ENCODE measurements at regions not wholly inside any gene's neighbourhood (a gene's known extent, or its start where the extent isn't known, plus 50 kb on each side); places are given as distances from the start of the nearest gene placed in this dataset.

DNA sequence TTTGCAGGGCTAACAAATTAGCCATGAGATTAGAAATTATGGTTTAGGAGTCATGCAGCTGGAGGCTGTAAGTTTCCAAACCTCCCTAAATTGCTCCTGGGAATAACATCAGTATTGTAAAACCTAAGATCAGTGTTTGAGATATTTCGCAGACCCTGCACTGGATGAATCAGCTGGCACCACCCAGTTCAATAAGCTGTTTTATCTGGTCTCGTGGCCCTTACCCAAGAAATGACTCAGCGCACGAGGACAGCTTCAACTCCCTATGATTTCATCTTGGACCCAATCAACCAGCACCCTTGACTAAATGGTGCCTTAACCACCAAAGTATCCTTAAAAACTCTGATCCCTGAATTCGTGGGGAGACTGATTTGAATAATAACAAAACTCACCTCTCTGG lies 482.0 kb upstream of the PCDH15 start:
- no peak overlapping the region for H3K4me3 ChIP-seq
- no peaks in the 10 kb centered on the region for H3K4me1 ChIP-seq (ENCODE audit: low read depth)
- no peaks in the 10 kb centered on the region for H3K9me3 ChIP-seq (ENCODE audit: low read depth)
- TF ChIP-seq, protein P1, sequence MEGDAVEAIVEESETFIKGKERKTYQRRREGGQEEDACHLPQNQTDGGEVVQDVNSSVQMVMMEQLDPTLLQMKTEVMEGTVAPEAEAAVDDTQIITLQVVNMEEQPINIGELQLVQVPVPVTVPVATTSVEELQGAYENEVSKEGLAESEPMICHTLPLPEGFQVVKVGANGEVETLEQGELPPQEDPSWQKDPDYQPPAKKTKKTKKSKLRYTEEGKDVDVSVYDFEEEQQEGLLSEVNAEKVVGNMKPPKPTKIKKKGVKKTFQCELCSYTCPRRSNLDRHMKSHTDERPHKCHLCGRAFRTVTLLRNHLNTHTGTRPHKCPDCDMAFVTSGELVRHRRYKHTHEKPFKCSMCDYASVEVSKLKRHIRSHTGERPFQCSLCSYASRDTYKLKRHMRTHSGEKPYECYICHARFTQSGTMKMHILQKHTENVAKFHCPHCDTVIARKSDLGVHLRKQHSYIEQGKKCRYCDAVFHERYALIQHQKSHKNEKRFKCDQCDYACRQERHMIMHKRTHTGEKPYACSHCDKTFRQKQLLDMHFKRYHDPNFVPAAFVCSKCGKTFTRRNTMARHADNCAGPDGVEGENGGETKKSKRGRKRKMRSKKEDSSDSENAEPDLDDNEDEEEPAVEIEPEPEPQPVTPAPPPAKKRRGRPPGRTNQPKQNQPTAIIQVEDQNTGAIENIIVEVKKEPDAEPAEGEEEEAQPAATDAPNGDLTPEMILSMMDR (IDR thresholded peaks at IDR 0.05; ENCODE audit: low read depth, low read length): no peak
- no peaks in the 10 kb centered on the region for H3K36me3 ChIP-seq
- H3K27me3 ChIP-seq: no peaks in the 10 kb centered on the region
- H3K27ac ChIP-seq: no peak overlapping the region
- no peak for DNase-seq (ENCODE audit: low read depth in 1 of 2, low spot score in 1 of 2)

DNA sequence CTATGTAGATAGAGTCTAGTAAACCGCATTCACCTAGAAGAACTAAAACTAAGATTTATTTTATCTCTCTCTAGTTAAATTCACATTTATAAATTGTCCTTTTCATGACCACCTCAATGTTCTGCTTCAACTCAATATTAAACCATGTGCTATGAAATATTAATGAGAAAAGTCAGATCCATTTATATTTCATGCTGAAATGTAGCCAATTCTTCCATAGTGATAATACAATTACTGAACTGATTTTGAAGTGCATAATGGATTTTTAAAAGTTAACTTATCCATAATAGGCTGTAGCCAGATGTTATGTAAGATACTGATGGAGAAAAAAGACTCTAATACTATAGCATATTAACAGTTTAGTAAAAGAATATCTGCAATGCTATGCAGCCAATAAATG lies 479.7 kb upstream of the PCDH15 start:
- TF ChIP-seq, protein P1 (IDR thresholded peaks at IDR 0.05; ENCODE audit: low read depth, low read length): no peak
- H3K4me1 ChIP-seq (ENCODE audit: low read depth): no peaks in the 10 kb centered on the region
- H3K9me3 ChIP-seq (ENCODE audit: low read depth): no peaks in the 10 kb centered on the region
- DNase-seq (ENCODE audit: low read depth in 1 of 2, low spot score in 1 of 2): no peak
- no peak overlapping the region for H3K4me3 ChIP-seq
- no peaks in the 10 kb centered on the region for H3K36me3 ChIP-seq
- H3K27me3 ChIP-seq: no peaks in the 10 kb centered on the region
- H3K27ac ChIP-seq: no peak overlapping the region

DNA sequence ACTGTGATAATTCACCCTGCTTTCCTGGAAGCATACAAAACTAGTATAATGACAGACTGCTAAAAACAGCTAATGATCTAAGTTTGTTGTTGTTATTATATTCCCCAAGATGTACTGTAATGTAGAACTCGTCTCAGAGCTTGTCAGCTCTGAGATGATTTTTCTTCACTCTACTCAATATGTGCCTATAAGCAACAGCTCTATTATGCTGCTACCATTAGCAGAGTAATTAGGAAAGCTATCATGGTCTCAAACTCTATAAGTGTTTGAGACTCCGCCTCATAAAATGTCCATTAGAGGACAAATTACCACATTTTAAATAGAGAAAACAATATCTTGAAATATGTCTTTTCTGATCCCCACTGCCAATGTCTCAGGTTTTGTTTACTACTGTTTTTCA lies 476.5 kb upstream of the PCDH15 start:
- H3K36me3 ChIP-seq: no peaks in the 10 kb centered on the region
- no peaks in the 10 kb centered on the region for H3K9me3 ChIP-seq (ENCODE audit: low read depth)
- H3K4me3 ChIP-seq: no peak overlapping the region
- no peaks in the 10 kb centered on the region for H3K27me3 ChIP-seq
- TF ChIP-seq, protein P1 (IDR thresholded peaks at IDR 0.05; ENCODE audit: low read depth, low read length): no peak
- no peak overlapping the region for H3K27ac ChIP-seq
- no peak for DNase-seq (ENCODE audit: low read depth in 1 of 2, low spot score in 1 of 2)
- H3K4me1 ChIP-seq (ENCODE audit: low read depth): no peaks in the 10 kb centered on the region

DNA sequence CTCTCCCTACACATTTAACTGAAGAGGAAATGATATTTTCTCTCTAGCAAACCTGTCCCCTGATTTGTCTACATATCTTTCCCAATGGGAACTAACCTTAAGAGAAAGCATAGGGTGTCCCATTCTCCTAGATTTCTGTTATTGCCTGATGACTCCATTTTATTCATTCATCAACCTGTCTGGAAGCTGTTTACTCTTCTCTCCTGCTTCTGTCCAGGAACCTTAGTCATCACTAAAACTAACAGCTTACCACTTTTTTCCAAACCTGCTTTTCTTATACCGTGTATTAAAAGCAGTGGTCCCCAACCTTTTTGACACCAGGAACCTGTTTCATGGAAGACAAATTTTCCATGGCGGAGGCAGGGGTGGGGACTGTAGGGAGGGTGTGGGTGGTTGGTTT lies 473.3 kb upstream of the PCDH15 start:
- H3K4me3 ChIP-seq: no peak overlapping the region
- H3K27me3 ChIP-seq: no peaks in the 10 kb centered on the region
- DNase-seq (ENCODE audit: low read depth in 1 of 2, low spot score in 1 of 2): no peak
- H3K36me3 ChIP-seq: no peaks in the 10 kb centered on the region
- no peak overlapping the region for H3K27ac ChIP-seq
- H3K9me3 ChIP-seq (ENCODE audit: low read depth): no peaks in the 10 kb centered on the region
- no peaks in the 10 kb centered on the region for H3K4me1 ChIP-seq (ENCODE audit: low read depth)
- TF ChIP-seq, protein P1 (IDR thresholded peaks at IDR 0.05; ENCODE audit: low read depth, low read length): no peak

- H3K4me1 ChIP-seq (ENCODE audit: low read depth): no peaks in the 10 kb centered on the region
- no peak overlapping the region for H3K27ac ChIP-seq
- no peaks in the 10 kb centered on the region for H3K36me3 ChIP-seq
- no peak for DNase-seq (ENCODE audit: low read depth in 1 of 2, low spot score in 1 of 2)
- TF ChIP-seq, protein P1 (IDR thresholded peaks at IDR 0.05; ENCODE audit: low read depth, low read length): no peak
- H3K27me3 ChIP-seq: no peaks in the 10 kb centered on the region
- no peak overlapping the region for H3K4me3 ChIP-seq
- no peaks in the 10 kb centered on the region for H3K9me3 ChIP-seq (ENCODE audit: low read depth)
Measured at GRCh38 chr10:55273946-55274345, 472.9 kb upstream of the PCDH15 start.

GRCh38 chr10:55272886-55273285 lies 471.9 kb upstream of the PCDH15 start:
- TF ChIP-seq, protein P1 (IDR thresholded peaks at IDR 0.05; ENCODE audit: low read depth, low read length): no peak

More at GRCh38 chr10:55272886-55273285, 471.9 kb upstream of the PCDH15 start:
- Histone ChIP-seq H3K27ac (no peak overlapping the region), H3K27me3 (no peaks in the 10 kb centered on the region), H3K9me3 (ENCODE audit: low read depth) (no peaks in the 10 kb centered on the region), H3K4me3 (no peak overlapping the region), H3K36me3 (no peaks in the 10 kb centered on the region), H3K4me1 (ENCODE audit: low read depth) (no peaks in the 10 kb centered on the region)
- no peak for DNase-seq (ENCODE audit: low read depth in 1 of 2, low spot score in 1 of 2)
